GM12864 (cell line): ENCODE measurements at regions not wholly inside any gene's neighbourhood (a gene's known extent, or its start where the extent isn't known, plus 50 kb on each side); places are given as distances from the start of the nearest gene placed in this dataset.

Source experiments
- DNase-seq: peaks from one replicate; pipeline ENCODE4 v3.0.0-alpha.2; 2011; ENCODE audit warnings: low read depth
- H3K4me3 ChIP-seq: 2 replicates; pipeline ENCODE4 v1.5.1; 2011; ENCODE audit warnings: mild to moderate bottlenecking, low read depth, low read length, control low read depth
- CTCF ChIP-seq: IDR thresholded peaks from 2 replicates; pipeline ENCODE4 v1.5.1; 2011; ENCODE audit warnings: low read depth, mild to moderate bottlenecking, moderate library complexity, low read length, control low read depth, inconsistent platforms; ENCODE audit errors: missing control alignments

GRCh38 chr5:68777135-68777534 lies 316.7 kb upstream of the SLC30A5 start:
- H3K4me3 ChIP-seq, result no peak overlapping the region
- no peak for DNase-seq
- no peak for TF ChIP-seq CTCF

- DNase-seq, result no peak
- no peak overlapping the region for H3K4me3 ChIP-seq
- TF ChIP-seq CTCF, result no peak
These were observed 315.3 kb upstream of the SLC30A5 start for GRCh38 chr5:68778484-68778883.

- H3K4me3 ChIP-seq, result no peak overlapping the region
- DNase-seq, result no peak
- no peak for TF ChIP-seq CTCF
These were observed 313.4 kb upstream of the SLC30A5 start for GRCh38 chr5:68780299-68780955.

- DNase-seq, result no peak
- no peak for TF ChIP-seq CTCF
- no peak overlapping the region for H3K4me3 ChIP-seq
These were observed 300.7 kb upstream of the SLC30A5 start for GRCh38 chr5:68793074-68793473.

GRCh38 chr5:68793993-68794392 lies 299.8 kb upstream of the SLC30A5 start:
- no peak overlapping the region for H3K4me3 ChIP-seq
- no peak for TF ChIP-seq CTCF
- no peak for DNase-seq

- DNase-seq, result no peak
- no peak overlapping the region for H3K4me3 ChIP-seq
- TF ChIP-seq CTCF, result no peak
These were observed 298.6 kb upstream of the SLC30A5 start for GRCh38 chr5:68795190-68795589.
